Fibroblast of villous mesenchyme (primary cell): ENCODE measurements at regions not wholly inside any gene's neighbourhood (a gene's known extent, or its start where the extent isn't known, plus 50 kb on each side); places are given as distances from the start of the nearest gene placed in this dataset.

Experiments used
- DNase-seq: peaks from one replicate; pipeline ENCODE4 v3.0.0-alpha.2; 2010; ENCODE audit warnings: low read depth
- H3K4me3 ChIP-seq: 2 replicates; pipeline ENCODE4 v1.5.1; 2011; ENCODE audit warnings: low read depth, mild to moderate bottlenecking, low read length
- CTCF ChIP-seq: IDR thresholded peaks from 2 replicates; pipeline ENCODE4 v1.5.1; 2012; ENCODE audit warnings: low read depth, mild to moderate bottlenecking, low read length; ENCODE audit not compliant: insufficient read depth

DNA sequence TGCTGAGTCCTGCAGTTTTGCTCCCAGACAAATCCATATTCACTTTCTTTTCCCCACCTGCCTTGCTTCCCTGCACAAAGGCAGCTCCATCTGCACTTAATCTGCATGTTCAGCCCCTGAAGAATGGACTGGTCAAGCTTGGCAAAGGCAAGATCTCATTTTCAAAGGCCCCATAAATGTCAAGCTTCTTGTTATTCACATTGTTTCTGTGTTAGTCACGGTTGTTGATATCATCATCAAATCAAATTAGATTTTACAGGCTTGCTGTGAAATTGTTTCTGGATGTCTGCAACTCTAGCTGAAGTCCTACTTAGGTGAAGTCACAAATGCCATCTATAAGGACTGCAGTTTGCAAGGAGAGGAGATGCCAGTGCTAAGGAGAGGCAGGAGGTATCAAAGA is 91.0 kb downstream of the GPAM start:
- peak; percentile 41 for DNase-seq
- no peak overlapping the region for H3K4me3 ChIP-seq
- no peak for TF ChIP-seq CTCF

DNA sequence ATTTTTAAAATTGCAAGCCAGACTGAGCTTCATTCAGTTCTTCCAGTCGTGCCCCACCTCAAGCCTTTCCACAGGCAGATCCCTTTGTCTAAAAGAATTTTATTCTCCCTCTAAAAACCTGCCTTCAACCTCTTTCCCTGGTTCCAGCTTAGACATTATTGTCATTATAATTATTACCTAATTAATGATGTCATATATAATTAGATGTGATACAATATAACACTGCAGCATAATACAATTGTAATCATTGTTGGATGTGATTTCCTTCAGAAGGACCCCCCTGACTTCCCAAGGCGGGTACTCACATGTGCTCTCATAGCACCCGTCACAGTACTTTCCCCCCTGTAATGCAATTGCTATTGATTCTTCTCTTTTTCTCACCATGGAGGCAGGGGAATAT is 88.6 kb downstream of the GPAM start:
- H3K4me3 ChIP-seq = no peak overlapping the region
- no peak for DNase-seq
- TF ChIP-seq CTCF = no peak

DNA sequence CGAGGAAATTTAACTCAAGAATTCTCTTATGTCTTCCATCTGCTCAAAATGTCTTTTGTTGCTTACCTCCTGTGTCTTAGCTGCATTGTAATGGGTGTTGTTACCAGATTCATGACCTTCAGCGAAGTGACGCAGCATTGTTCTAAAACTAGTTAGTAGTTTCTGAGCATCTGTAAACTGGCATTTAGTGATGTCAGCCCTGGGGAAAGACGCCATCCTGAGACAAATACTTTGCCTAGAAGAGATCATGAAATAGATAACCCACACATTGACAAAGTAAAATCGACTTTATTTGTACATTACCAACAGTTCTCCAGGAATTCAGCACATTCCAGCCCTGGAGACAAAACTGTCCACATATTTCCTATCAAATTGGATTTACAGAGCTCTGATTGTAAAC is 87.8 kb downstream of the GPAM start:
- TF ChIP-seq CTCF = no peak
- H3K4me3 ChIP-seq = no peak overlapping the region
- DNase-seq = no peak

DNA sequence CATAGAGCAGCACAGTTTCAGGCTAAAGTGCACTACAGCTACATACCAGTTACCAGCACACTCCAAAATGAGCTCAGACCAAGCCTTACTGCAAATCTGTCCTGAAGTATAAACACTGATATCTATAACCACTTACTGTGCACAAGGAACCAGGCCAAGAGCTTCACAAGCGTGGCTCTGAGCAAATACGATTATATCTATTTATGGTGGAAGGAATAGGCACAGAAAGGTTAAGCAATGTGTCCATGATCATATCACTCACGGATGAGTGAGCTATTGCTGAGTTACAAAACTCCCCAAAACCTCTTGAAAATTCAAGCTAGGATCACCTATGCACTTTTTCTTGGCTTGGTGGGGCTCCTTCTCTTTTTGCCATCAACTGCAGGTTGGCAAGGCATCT is 84.9 kb downstream of the GPAM start:
- no peak for DNase-seq
- no peak overlapping the region for H3K4me3 ChIP-seq
- no peak for TF ChIP-seq CTCF
